ENCODE measurements at regions not wholly inside any gene's neighbourhood (a gene's known extent, or its start where the extent isn't known, plus 50 kb on each side); places are given as distances from the start of the nearest gene placed in this dataset.

DNA sequence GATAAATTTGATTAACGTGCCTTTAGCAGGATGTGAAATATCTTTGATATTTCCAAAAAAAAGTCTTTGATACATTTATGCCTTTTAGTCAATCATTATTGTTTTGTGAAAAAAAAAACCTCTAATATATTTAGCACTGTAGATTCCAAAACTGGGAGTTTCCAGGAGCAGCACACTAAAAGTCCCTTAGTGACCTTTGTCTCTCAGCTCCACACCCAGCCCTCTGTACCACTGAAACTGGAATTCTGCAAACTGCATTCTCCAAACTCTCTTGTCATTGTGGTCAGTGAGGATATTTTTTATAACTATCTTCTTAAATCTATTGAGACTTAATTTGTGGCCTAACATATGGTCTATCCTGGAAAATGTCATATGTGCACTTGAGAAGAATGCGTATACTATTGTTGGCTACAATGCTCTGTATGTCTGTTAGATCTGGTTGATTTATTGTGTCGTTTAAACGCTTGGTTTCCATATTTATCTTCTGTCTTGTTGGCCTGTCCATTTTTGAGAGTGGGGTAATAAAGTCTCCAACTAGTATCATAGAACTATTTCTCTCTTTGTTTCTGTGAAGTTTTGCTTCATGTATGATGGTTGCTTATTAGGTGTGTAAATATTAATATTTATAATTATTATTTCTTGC lies 73.2 kb upstream of the CNKSR3 start:
- Histone ChIP-seq H3K27ac (ENCODE audit: low read depth, low read length) (no peak overlapping the region), H3K4me3 (ENCODE audit: low read length) (no peak overlapping the region), H3F3A (ENCODE audit: control insufficient read depth, insufficient read depth) (no peaks in the 10 kb centered on the region), H4K20me1 (ENCODE audit: control insufficient read depth, insufficient read depth, low read depth, low read length) (no peaks in the 10 kb centered on the region), H3K9me3 (ENCODE audit: control insufficient read depth, insufficient read depth, low read length) (no peaks in the 10 kb centered on the region), H3K4me2 (ENCODE audit: low read length) (no peak overlapping the region), H3K4me1 (ENCODE audit: control insufficient read depth, low read length) (no peaks in the 10 kb centered on the region), H3K9me2 (replicated peaks; ENCODE audit: control insufficient read depth, low read length) (no peaks in the 10 kb centered on the region), H3K79me2 (ENCODE audit: control insufficient read depth, low read length) (no peaks in the 10 kb centered on the region), H3K27me3 (ENCODE audit: control insufficient read depth, low read length) (no peaks in the 10 kb centered on the region), H3K36me3 (ENCODE audit: control insufficient read depth, low read length) (no peaks in the 10 kb centered on the region)
- TF ChIP-seq EZH2phosphoT487 (IDR thresholded peaks at IDR 0.05; ENCODE audit: borderline replicate concordance, low read length), result no peak
- TF ChIP-seq, protein P1, sequence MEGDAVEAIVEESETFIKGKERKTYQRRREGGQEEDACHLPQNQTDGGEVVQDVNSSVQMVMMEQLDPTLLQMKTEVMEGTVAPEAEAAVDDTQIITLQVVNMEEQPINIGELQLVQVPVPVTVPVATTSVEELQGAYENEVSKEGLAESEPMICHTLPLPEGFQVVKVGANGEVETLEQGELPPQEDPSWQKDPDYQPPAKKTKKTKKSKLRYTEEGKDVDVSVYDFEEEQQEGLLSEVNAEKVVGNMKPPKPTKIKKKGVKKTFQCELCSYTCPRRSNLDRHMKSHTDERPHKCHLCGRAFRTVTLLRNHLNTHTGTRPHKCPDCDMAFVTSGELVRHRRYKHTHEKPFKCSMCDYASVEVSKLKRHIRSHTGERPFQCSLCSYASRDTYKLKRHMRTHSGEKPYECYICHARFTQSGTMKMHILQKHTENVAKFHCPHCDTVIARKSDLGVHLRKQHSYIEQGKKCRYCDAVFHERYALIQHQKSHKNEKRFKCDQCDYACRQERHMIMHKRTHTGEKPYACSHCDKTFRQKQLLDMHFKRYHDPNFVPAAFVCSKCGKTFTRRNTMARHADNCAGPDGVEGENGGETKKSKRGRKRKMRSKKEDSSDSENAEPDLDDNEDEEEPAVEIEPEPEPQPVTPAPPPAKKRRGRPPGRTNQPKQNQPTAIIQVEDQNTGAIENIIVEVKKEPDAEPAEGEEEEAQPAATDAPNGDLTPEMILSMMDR (IDR thresholded peaks at IDR 0.05; ENCODE audit: low read depth, low read length, poor library complexity, severe bottlenecking), result no peak

- no peaks in the 10 kb centered on the region for H3K9me3 ChIP-seq (ENCODE audit: control insufficient read depth, insufficient read depth, low read length)
- H4K20me1 ChIP-seq (ENCODE audit: control insufficient read depth, insufficient read depth, low read depth, low read length), result no peaks in the 10 kb centered on the region
- H3K79me2 ChIP-seq (ENCODE audit: control insufficient read depth, low read length), result no peaks in the 10 kb centered on the region
- no peak overlapping the region for H3K4me2 ChIP-seq (ENCODE audit: low read length)
- H3K27me3 ChIP-seq (ENCODE audit: control insufficient read depth, low read length), result 0 out of 2 replicates have a peak, but pooled peaks cover 2% of the 10 kb centered on the region
- no peaks in the 10 kb centered on the region for H3K4me1 ChIP-seq (ENCODE audit: control insufficient read depth, low read length)
- no peaks in the 10 kb centered on the region for H3K9me2 ChIP-seq (replicated peaks; ENCODE audit: control insufficient read depth, low read length)
- H3K36me3 ChIP-seq (ENCODE audit: control insufficient read depth, low read length), result no peaks in the 10 kb centered on the region
- no peak overlapping the region for H3K27ac ChIP-seq (ENCODE audit: low read depth, low read length)
- no peak overlapping the region for H3K4me3 ChIP-seq (ENCODE audit: low read length)
- TF ChIP-seq, protein P1 (IDR thresholded peaks at IDR 0.05; ENCODE audit: low read depth, low read length, poor library complexity, severe bottlenecking), result no peak
- no peak for TF ChIP-seq EZH2phosphoT487 (IDR thresholded peaks at IDR 0.05; ENCODE audit: borderline replicate concordance, low read length)
- H3F3A ChIP-seq (ENCODE audit: control insufficient read depth, insufficient read depth), result no peaks in the 10 kb centered on the region
Observed at GRCh38 chr6:154590756-154591155, 80.3 kb upstream of the CNKSR3 start.

DNA sequence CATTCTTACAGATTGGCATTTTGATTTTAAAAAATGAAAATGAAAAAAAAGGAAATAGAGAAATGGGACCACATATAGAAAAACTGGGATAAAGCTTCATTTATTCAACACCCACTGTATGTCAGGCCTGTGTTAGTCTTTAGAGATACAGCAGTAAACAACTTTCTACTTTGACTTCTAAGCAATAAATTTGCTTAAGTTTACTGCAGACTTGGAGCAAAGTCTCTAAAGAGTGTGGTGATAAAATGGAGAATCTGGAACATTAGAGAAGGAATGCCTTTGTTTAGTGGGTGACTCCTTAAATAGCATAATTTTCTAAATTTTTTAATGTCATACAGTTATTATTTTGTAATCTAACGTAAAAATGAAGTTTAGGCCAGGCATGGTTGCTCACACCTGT lies 80.7 kb upstream of the CNKSR3 start:
- Histone ChIP-seq H4K20me1 (ENCODE audit: control insufficient read depth, insufficient read depth, low read depth, low read length) (no peaks in the 10 kb centered on the region), H3K79me2 (ENCODE audit: control insufficient read depth, low read length) (no peaks in the 10 kb centered on the region), H3K27me3 (ENCODE audit: control insufficient read depth, low read length) (0 out of 2 replicates have a peak, but pooled peaks cover 2% of the 10 kb centered on the region), H3K4me1 (ENCODE audit: control insufficient read depth, low read length) (no peaks in the 10 kb centered on the region), H3F3A (ENCODE audit: control insufficient read depth, insufficient read depth) (no peaks in the 10 kb centered on the region), H3K9me2 (replicated peaks; ENCODE audit: control insufficient read depth, low read length) (no peaks in the 10 kb centered on the region), H3K4me2 (ENCODE audit: low read length) (no peak overlapping the region), H3K36me3 (ENCODE audit: control insufficient read depth, low read length) (no peaks in the 10 kb centered on the region), H3K27ac (ENCODE audit: low read depth, low read length) (no peak overlapping the region), H3K9me3 (ENCODE audit: control insufficient read depth, insufficient read depth, low read length) (no peaks in the 10 kb centered on the region), H3K4me3 (ENCODE audit: low read length) (no peak overlapping the region)
- no peak for TF ChIP-seq EZH2phosphoT487 (IDR thresholded peaks at IDR 0.05; ENCODE audit: borderline replicate concordance, low read length)
- TF ChIP-seq, protein P1 (IDR thresholded peaks at IDR 0.05; ENCODE audit: low read depth, low read length, poor library complexity, severe bottlenecking), result no peak
